Upper lobe of left lung (tissue), 6 donors: ENCODE measurements at regions not wholly inside any gene's neighbourhood (a gene's known extent, or its start where the extent isn't known, plus 50 kb on each side); places are given as distances from the start of the nearest gene placed in this dataset.

Source experiments
- ATAC-seq, 2 donors: fragments of 200-7000 bp; cut with Tn5 transposase; one replicate each; pipeline ENCODE4 v1.9.1; 2022; ENCODE audit warnings: mild to moderate bottlenecking in 2 of 2, moderate library complexity in 2 of 2; ENCODE audit not compliant: low FRiP score in 2 of 2
- DNase-seq, 2 donors: peaks; one replicate each; pipeline ENCODE4 v3.0.0-alpha.2; 2019 to 2020
- H3K27ac ChIP-seq, 4 donors: fragments of 200-600 bp; sonication (generic); one replicate each; pipeline ENCODE4 v1.5.1; 2016 to 2019
- H3K27me3 ChIP-seq, 4 donors: fragments of 200-600 bp; sonication (generic); one replicate each; pipeline ENCODE4 v1.5.1; 2017 to 2019
- H3K36me3 ChIP-seq, 4 donors: fragments of 200-600 bp; sonication (generic); one replicate each; pipeline ENCODE4 v1.5.1; 2016 to 2019
- H3K4me1 ChIP-seq, 4 donors: fragments of 200-600 bp; sonication (generic); one replicate each; pipeline ENCODE4 v1.5.1; 2018 to 2019
- H3K4me3 ChIP-seq, 4 donors: fragments of 200-600 bp; sonication (generic); one replicate each; pipeline ENCODE4 v1.5.1; 2017 to 2019; ENCODE audit warnings: mild to moderate bottlenecking in 2 of 4, moderate library complexity in 1 of 4
- H3K9me3 ChIP-seq, 4 donors: fragments of 200-600 bp; sonication (generic); one replicate each; pipeline ENCODE4 v1.5.1; 2018 to 2019
- EP300 ChIP-seq, 4 donors: sonication (generic); formaldehyde crosslinking; IDR thresholded peaks; one replicate each; pipeline ENCODE4 v1.5.1; 2017; ENCODE audit warnings: antibody characterized with exemption in 4 of 4, control low read depth in 2 of 4
- POLR2A ChIP-seq, 4 donors: fragments of 450-650 bp; IDR thresholded peaks; one replicate each; pipeline ENCODE4 v1.5.1; 2016 to 2017; ENCODE audit warnings: antibody characterized with exemption in 4 of 4, mild to moderate bottlenecking in 2 of 4
- POLR2AphosphoS5 ChIP-seq, 2 donors: sonication (generic); formaldehyde crosslinking; IDR thresholded peaks; one replicate each; pipeline ENCODE4 v1.5.1; 2017; ENCODE audit warnings: antibody characterized with exemption in 2 of 2
- WGBS, 2 donors: methylation state at CpG; one replicate each; pipeline ENCODE4 v1.1.5; 2017 to 2018; 5-methylcytosine and 5-hydroxymethylcytosine counted together
- TF ChIP-seq, protein P1 (sequence below), 6 experiments: fragments of 450-650 bp in 4 of 6; fragments of 200-600 bp in 2 of 6; sonication (generic) in 2 of 6; IDR thresholded peaks; one replicate each; pipeline ENCODE4 v1.5.1; 2016 to 2019; ENCODE audit warnings: antibody characterized with exemption in 6 of 6
- donor health status: DM: no; HTN: no; CAD: no; lungs with moderate emphysema.
- donor health status: DM: no; HTN: yes; CAD: no; lungs with severe emphysema.

DNA sequence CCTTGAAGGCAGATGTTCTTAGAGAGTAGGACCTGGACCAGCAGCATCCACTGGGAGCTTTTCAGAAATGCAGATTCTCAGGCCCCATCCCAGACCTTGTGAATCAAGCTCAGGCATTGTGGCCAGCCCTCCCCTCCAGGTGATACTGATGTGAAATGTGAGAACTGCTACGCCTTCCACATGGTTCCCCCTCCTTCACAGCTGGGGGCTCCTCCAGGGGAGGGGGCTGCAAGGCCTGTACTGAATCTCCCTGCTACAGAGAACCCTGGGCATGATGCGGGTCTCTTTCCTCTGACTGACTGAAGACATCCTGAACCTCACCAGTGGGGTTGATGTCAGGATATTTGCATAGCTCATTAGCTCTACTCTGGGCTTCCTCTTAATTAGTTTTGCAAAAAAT, 141.8 kb upstream of the CSF3R start:
- Histone ChIP-seq H3K27ac (no peak overlapping the region), H3K4me1 (no peaks in the 10 kb centered on the region), H3K4me3 (no peak overlapping the region), H3K9me3 (no peaks in the 10 kb centered on the region), H3K27me3 (no peaks in the 10 kb centered on the region), H3K36me3 (no peaks in the 10 kb centered on the region)
- TF ChIP-seq POLR2A (IDR thresholded peaks at IDR 0.05) (no peak), POLR2AphosphoS5 (IDR thresholded peaks at IDR 0.05) (no peak)
- TF ChIP-seq, protein P1, sequence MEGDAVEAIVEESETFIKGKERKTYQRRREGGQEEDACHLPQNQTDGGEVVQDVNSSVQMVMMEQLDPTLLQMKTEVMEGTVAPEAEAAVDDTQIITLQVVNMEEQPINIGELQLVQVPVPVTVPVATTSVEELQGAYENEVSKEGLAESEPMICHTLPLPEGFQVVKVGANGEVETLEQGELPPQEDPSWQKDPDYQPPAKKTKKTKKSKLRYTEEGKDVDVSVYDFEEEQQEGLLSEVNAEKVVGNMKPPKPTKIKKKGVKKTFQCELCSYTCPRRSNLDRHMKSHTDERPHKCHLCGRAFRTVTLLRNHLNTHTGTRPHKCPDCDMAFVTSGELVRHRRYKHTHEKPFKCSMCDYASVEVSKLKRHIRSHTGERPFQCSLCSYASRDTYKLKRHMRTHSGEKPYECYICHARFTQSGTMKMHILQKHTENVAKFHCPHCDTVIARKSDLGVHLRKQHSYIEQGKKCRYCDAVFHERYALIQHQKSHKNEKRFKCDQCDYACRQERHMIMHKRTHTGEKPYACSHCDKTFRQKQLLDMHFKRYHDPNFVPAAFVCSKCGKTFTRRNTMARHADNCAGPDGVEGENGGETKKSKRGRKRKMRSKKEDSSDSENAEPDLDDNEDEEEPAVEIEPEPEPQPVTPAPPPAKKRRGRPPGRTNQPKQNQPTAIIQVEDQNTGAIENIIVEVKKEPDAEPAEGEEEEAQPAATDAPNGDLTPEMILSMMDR (IDR thresholded peaks at IDR 0.05), result no peak
- ATAC-seq (no peak), DNase-seq (no peak)
- WGBS, 2 donors, result 48 to 63% methylated on average over 2 of the region's 2 CpGs

DNA sequence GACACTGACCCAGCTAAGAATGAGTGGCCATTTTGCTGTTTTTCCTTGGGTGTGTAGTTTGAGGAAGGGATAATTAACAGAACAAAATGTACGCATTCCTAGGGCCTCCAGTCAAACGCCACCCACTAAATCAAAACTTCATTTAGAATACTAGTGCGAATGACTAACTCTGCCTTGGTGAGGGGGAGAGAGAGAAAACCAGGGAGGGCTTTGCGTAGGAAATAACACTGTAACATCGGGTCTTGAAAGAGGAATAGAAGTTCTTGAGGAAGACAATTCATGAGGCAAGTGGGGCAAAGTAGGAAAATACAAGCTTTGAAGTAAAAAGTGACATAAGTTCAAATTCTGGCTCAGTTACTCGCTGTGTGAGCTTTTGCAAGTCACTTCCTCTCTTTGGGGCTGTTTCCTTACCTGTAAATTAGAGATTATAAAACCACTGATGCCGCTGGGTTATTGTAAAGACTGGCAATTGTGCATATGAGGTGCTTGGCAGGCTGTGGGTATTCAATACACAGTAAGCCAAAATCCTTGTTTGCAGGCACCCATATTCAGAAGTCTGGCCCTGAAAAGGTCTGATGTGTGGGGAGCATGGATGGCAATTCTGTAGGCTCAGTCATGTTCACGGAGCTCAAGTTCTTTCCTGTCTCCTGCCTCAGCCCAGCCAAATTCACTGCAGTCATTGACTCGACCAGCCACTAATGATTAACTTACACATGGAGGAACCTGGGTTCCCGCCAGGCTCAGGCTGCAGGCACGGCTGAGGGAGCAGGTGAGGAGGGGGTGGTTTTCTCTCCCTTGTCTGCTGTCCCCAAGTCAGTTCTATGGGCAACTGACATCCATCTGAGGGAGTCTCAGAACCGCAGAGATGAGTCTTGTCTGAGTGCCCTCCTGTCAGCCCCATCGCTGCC, 140.3 kb upstream of the CSF3R start:
- Histone ChIP-seq H3K36me3 (no peaks in the 10 kb centered on the region), H3K4me1 (no peaks in the 10 kb centered on the region), H3K4me3 (no peak overlapping the region), H3K9me3 (no peaks in the 10 kb centered on the region), H3K27me3 (no peaks in the 10 kb centered on the region), H3K27ac (no peak overlapping the region)
- TF ChIP-seq POLR2A (IDR thresholded peaks at IDR 0.05) (no peak), EP300 (IDR thresholded peaks at IDR 0.05) (no peak), POLR2AphosphoS5 (IDR thresholded peaks at IDR 0.05) (no peak)
- TF ChIP-seq, protein P1 (IDR thresholded peaks at IDR 0.05), result no peak
- DNase-seq (no peak), ATAC-seq (no peak)
- 36 to 45% methylated on average over 10 to 13 of the region's 13 CpGs for WGBS, 2 donors

DNA sequence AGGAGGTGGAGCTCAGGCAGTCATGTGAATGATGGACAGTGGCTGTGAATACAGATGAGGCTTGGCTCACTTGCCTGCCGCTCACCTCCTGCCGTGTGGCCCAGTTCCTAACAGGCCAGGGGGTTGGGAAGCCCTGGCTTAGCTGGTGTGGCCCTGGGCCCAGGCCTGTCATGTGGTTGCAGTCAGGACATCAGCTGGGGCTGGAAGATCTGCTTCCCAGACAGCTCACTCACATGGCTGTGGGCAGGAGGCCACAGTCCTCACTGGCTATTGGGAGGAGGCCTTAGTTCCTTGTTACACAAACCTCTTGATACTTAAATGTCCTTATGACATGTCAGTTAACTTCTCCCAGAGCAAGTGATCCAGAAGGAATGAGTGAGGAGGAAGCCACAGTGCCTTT, 138.8 kb upstream of the CSF3R start:
- Histone ChIP-seq H3K9me3 (no peaks in the 10 kb centered on the region), H3K27ac (no peak overlapping the region), H3K36me3 (no peaks in the 10 kb centered on the region), H3K4me3 (no peak overlapping the region), H3K27me3 (no peaks in the 10 kb centered on the region), H3K4me1 (no peaks in the 10 kb centered on the region)
- ATAC-seq, result no peak
- WGBS, 2 donors, result 92% methylated on average over 2 of the region's 2 CpGs; no CpG with 5 or more reads in 1 of the 2 donors
- no peak for DNase-seq
- TF ChIP-seq POLR2A (IDR thresholded peaks at IDR 0.05) (no peak), POLR2AphosphoS5 (IDR thresholded peaks at IDR 0.05) (no peak), EP300 (IDR thresholded peaks at IDR 0.05) (no peak)
- TF ChIP-seq, protein P1 (IDR thresholded peaks at IDR 0.05), result no peak

DNA sequence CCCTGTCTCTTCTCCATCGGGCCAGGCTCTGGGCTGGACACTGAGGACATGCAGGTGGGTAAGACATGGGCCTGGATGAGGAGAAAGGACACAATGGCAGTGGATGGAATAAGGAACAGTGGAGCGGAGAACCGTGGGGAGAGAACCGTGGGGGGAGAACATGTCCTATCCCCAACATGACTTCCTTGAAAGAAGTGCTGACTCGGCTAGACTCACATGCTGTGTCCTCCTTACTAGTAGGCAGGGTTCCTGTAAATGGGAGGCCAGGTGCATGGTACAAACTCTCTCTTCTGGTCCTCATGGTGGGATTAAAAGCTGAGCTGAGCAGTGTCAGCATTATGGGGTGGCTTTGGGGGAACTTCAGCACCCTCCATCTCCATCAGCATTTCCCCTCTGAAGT, 137.4 kb upstream of the CSF3R start:
- ATAC-seq, result no peak
- Histone ChIP-seq H3K27me3 (no peaks in the 10 kb centered on the region), H3K36me3 (no peaks in the 10 kb centered on the region), H3K27ac (no peak overlapping the region), H3K9me3 (no peaks in the 10 kb centered on the region), H3K4me1 (no peaks in the 10 kb centered on the region), H3K4me3 (no peak overlapping the region)
- TF ChIP-seq POLR2A (IDR thresholded peaks at IDR 0.05) (no peak), POLR2AphosphoS5 (IDR thresholded peaks at IDR 0.05) (no peak), EP300 (IDR thresholded peaks at IDR 0.05) (no peak)
- TF ChIP-seq, protein P1 (IDR thresholded peaks at IDR 0.05), result no peak
- DNase-seq, result no peak
- 86 to 91% methylated on average over 5 of the region's 5 CpGs for WGBS, 2 donors

DNA sequence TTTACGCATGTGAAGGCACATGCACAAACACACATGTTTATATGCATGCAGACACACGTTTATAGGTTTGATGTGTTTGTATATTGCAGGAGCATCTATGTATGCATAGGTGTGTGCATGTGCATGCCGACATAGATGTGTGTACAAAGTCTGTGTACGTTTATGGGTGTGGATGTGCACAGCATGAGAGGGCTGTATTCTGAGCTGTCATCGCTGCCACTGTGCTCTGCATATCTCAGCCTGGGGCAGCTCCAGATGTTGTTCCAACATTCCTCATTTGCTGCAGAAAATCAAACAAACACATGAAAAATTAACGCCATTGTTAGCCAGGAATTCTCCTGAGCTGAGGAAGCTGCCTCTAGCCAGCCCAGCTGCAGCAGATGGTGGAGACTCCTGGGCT, 132.3 kb upstream of the CSF3R start:
- no peaks in the 10 kb centered on the region for H3K36me3 ChIP-seq
- no peaks in the 10 kb centered on the region for H3K9me3 ChIP-seq
- no peak overlapping the region for H3K4me3 ChIP-seq
- ATAC-seq (no peak), DNase-seq (no peak)
- H3K27me3 ChIP-seq, result no peaks in the 10 kb centered on the region
- H3K27ac ChIP-seq, result no peak overlapping the region
- no peaks in the 10 kb centered on the region for H3K4me1 ChIP-seq
- 72 to 74% methylated on average over 6 of the region's 6 CpGs for WGBS, 2 donors
- TF ChIP-seq EP300 (IDR thresholded peaks at IDR 0.05) (no peak), POLR2A (IDR thresholded peaks at IDR 0.05) (no peak), POLR2AphosphoS5 (IDR thresholded peaks at IDR 0.05) (no peak)
- TF ChIP-seq, protein P1 (IDR thresholded peaks at IDR 0.05), result no peak
